Vagina (tissue), 2 donors: ENCODE measurements at regions not wholly inside any gene's neighbourhood (a gene's known extent, or its start where the extent isn't known, plus 50 kb on each side); places are given as distances from the start of the nearest gene placed in this dataset.

Source experiments
- DNase-seq, 2 donors: peaks; one replicate each; pipeline ENCODE4 v3.0.0-alpha.2; 2017; ENCODE audit errors: extremely low spot score in 2 of 2
- H3K27ac ChIP-seq: fragments of 200-600 bp; sonication (generic); one replicate; pipeline ENCODE4 v1.5.1; 2019
- H3K27me3 ChIP-seq: fragments of 200-600 bp; sonication (generic); one replicate; pipeline ENCODE4 v1.5.1; 2019
- H3K36me3 ChIP-seq, 2 donors: fragments of 200-600 bp; sonication (generic); one replicate each; pipeline ENCODE4 v1.5.1; 2017 to 2019
- H3K4me1 ChIP-seq: fragments of 200-600 bp; sonication (generic); one replicate; pipeline ENCODE4 v1.5.1; 2019
- H3K4me3 ChIP-seq, 2 donors: fragments of 200-600 bp; sonication (generic); 1 replicate in 1 of 2; 2 replicates in 1 of 2; pipeline ENCODE4 v1.5.1; 2016 to 2019
- H3K9me3 ChIP-seq: fragments of 200-600 bp; sonication (generic); one replicate; pipeline ENCODE4 v1.5.1; 2019
- CTCF ChIP-seq, 3 experiments: fragments of 450-650 bp in 2 of 3; fragments of 200-600 bp in 1 of 3; sonication (generic) in 1 of 3; IDR thresholded peaks; one replicate each; pipeline ENCODE4 v1.5.1; 2017 to 2019; ENCODE audit warnings: antibody characterized with exemption in 3 of 3, mild to moderate bottlenecking in 2 of 3, moderate library complexity in 2 of 3
- POLR2A ChIP-seq, 2 donors: fragments of 450-650 bp; IDR thresholded peaks; one replicate each; pipeline ENCODE4 v1.6.1; 2017; ENCODE audit warnings: antibody characterized with exemption in 2 of 2, mild to moderate bottlenecking in 2 of 2, moderate library complexity in 2 of 2
- POLR2AphosphoS5 ChIP-seq, 2 donors: sonication (generic); formaldehyde crosslinking; IDR thresholded peaks; one replicate each; pipeline ENCODE4 v1.9.0; 2017; ENCODE audit warnings: antibody characterized with exemption in 2 of 2, mild to moderate bottlenecking in 2 of 2, low read depth in 1 of 2; ENCODE audit not compliant: insufficient read depth in 1 of 2
- intact Hi-C: fragments of 100-400 bp; cut with DNase I; formaldehyde crosslinking; loops from one replicate; pipeline ENCODE4 v1.15.1; 2023

- DNase-seq, result no peak
- Histone ChIP-seq H3K36me3 (no peaks in the 10 kb centered on the region), H3K27ac (no peak overlapping the region), H3K27me3 (no peaks in the 10 kb centered on the region), H3K4me1 (no peaks in the 10 kb centered on the region), H3K9me3 (no peaks in the 10 kb centered on the region), H3K4me3 (no peak overlapping the region)
- intact Hi-C loops, result no loop called here
- no peak for TF ChIP-seq POLR2AphosphoS5 (IDR thresholded peaks at IDR 0.05; ENCODE audit: insufficient read depth in 1 of 2, low read depth in 1 of 2)
- no peak for TF ChIP-seq POLR2A (IDR thresholded peaks at IDR 0.05)
- TF ChIP-seq CTCF (IDR thresholded peaks at IDR 0.05), result no peak
Observed at GRCh38 chr5:164217464-164217863, 712.0 kb downstream of the MAT2B start.

GRCh38 chr5:164220522-164220921, 715.1 kb downstream of the MAT2B start:
- no peak for DNase-seq
- intact Hi-C loops, result no loop called here
- no peak for TF ChIP-seq CTCF (IDR thresholded peaks at IDR 0.05)
- no peak for TF ChIP-seq POLR2AphosphoS5 (IDR thresholded peaks at IDR 0.05; ENCODE audit: insufficient read depth in 1 of 2, low read depth in 1 of 2)
- no peak for TF ChIP-seq POLR2A (IDR thresholded peaks at IDR 0.05)

GRCh38 chr5:164224236-164224635, 718.8 kb downstream of the MAT2B start:
- Histone ChIP-seq H3K4me1 (no peaks in the 10 kb centered on the region), H3K4me3 (no peak overlapping the region), H3K27ac (no peak overlapping the region), H3K9me3 (no peaks in the 10 kb centered on the region), H3K36me3 (no peaks in the 10 kb centered on the region), H3K27me3 (no peaks in the 10 kb centered on the region)
- intact Hi-C loops, result no loop called here
- DNase-seq, result no peak
- TF ChIP-seq POLR2AphosphoS5 (IDR thresholded peaks at IDR 0.05; ENCODE audit: insufficient read depth in 1 of 2, low read depth in 1 of 2) (no peak), CTCF (IDR thresholded peaks at IDR 0.05) (no peak), POLR2A (IDR thresholded peaks at IDR 0.05) (no peak)

More at GRCh38 chr5:164220522-164220921, 715.1 kb downstream of the MAT2B start:
- Histone ChIP-seq H3K36me3 (no peaks in the 10 kb centered on the region), H3K4me3 (no peak overlapping the region), H3K9me3 (no peaks in the 10 kb centered on the region), H3K27ac (no peak overlapping the region), H3K27me3 (no peaks in the 10 kb centered on the region), H3K4me1 (no peaks in the 10 kb centered on the region)

DNA sequence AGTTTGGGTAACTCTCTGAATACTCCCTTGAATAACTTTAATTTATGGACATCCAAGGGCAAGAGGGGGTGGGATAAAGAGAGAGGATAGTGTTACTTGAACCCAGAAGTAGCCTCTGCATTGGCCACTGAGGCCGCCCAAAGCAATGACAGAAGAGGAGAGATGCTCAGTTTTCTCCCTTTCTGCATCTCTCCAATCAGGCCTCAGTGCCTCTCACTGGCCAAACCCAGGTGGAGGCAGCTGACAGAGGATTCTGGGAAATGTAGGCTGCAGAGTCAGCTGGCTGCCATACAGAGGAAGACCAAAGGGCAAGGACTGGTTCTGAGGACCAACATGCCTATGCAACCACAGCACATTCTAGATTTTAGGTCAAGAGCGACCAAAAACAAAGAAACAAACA, 719.4 kb downstream of the MAT2B start:
- H3K4me1 ChIP-seq, result no peaks in the 10 kb centered on the region
- H3K9me3 ChIP-seq, result no peaks in the 10 kb centered on the region
- TF ChIP-seq POLR2A (IDR thresholded peaks at IDR 0.05) (no peak), CTCF (IDR thresholded peaks at IDR 0.05) (no peak), POLR2AphosphoS5 (IDR thresholded peaks at IDR 0.05; ENCODE audit: insufficient read depth in 1 of 2, low read depth in 1 of 2) (no peak)
- DNase-seq, result no peak
- H3K4me3 ChIP-seq, result no peak overlapping the region
- intact Hi-C loops, result no loop called here
- H3K36me3 ChIP-seq, result no peaks in the 10 kb centered on the region
- H3K27me3 ChIP-seq, result no peaks in the 10 kb centered on the region
- no peak overlapping the region for H3K27ac ChIP-seq

DNA sequence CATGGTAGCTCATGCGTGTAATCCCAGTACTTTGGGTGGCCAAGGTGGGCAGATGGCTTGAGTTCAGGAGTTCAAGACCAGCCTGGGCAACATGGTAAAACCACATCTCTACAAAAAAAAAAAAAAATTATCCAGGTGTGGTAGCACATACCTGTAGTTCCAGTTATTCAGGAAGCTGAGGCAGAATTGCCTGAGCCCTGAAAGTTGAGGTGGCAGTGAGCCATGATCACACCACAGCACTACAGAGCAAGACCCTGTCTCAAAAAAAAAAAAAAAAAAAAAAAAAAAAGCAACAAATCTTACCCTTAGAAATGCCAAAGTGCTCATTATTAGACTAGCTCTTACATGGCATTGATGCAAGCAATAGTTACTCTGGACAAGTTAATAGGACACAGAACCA, 724.9 kb downstream of the MAT2B start:
- H3K27ac ChIP-seq, result no peak overlapping the region
- H3K27me3 ChIP-seq, result no peaks in the 10 kb centered on the region
- no peaks in the 10 kb centered on the region for H3K36me3 ChIP-seq
- no peak for TF ChIP-seq POLR2A (IDR thresholded peaks at IDR 0.05)
- no peak for TF ChIP-seq POLR2AphosphoS5 (IDR thresholded peaks at IDR 0.05; ENCODE audit: insufficient read depth in 1 of 2, low read depth in 1 of 2)
- no peak for TF ChIP-seq CTCF (IDR thresholded peaks at IDR 0.05)
- no peaks in the 10 kb centered on the region for H3K4me1 ChIP-seq
- DNase-seq, result no peak
- no peaks in the 10 kb centered on the region for H3K9me3 ChIP-seq
- intact Hi-C loops, result no loop called here
- H3K4me3 ChIP-seq, result no peak overlapping the region
